ENCODE measurements at regions not wholly inside any gene's neighbourhood (a gene's known extent, or its start where the extent isn't known, plus 50 kb on each side); places are given as distances from the start of the nearest gene placed in this dataset.
A peak's percentile ranks its signal among the peaks of the same experiment; 100 is the strongest.

- DNase-seq = no peak
- Histone ChIP-seq H2AFZ (no peak overlapping the region), H3K79me2 (ENCODE audit: insufficient read depth) (no peaks in the 10 kb centered on the region), H3F3A (ENCODE audit: insufficient read depth) (no peaks in the 10 kb centered on the region), H3K27me3 (replicated peaks; ENCODE audit: insufficient read depth) (peaks cover 28% of the 10 kb centered on the region), H3K27ac (no peak overlapping the region), H3K9ac (no peak overlapping the region), H3K4me2 (ENCODE audit: unreplicated experiment) (no peak overlapping the region), H3K4me1 (ENCODE audit: insufficient read depth) (no peaks in the 10 kb centered on the region), H3K9me2 (ENCODE audit: insufficient read depth) (no peaks in the 10 kb centered on the region), H4K20me1 (ENCODE audit: insufficient read depth) (no peaks in the 10 kb centered on the region), H3K36me3 (ENCODE audit: low read depth) (no peaks in the 10 kb centered on the region), H3K4me3 (no peak overlapping the region), H3K9me3 (ENCODE audit: low read depth) (no peaks in the 10 kb centered on the region)
- peak; percentile 46 for TF ChIP-seq EZH2 (IDR thresholded peaks at IDR 0.05; ENCODE audit: insufficient read depth, poor library complexity, severe bottlenecking)
- TF ChIP-seq EZH2phosphoT487 (IDR thresholded peaks at IDR 0.05; ENCODE audit: insufficient read depth, low read depth) = no peak
- WGBS, 2 experiments (ENCODE audit: low coverage in 1 of 2, low lambda C conversion rate in 2 of 2, missing lambda C conversion rate in 2 of 2) = 14% methylated on average over 29 to 44 of the region's 45 CpGs
- in situ Hi-C loops (cut with MboI) = no loop called here
Measured at GRCh38 chr11:116500026-116500946, 272.5 kb downstream of the BUD13 start.

- 17 to 21% methylated on average over 17 of the region's 17 CpGs for WGBS, 2 experiments (ENCODE audit: low coverage in 1 of 2, low lambda C conversion rate in 2 of 2, missing lambda C conversion rate in 2 of 2)
- Histone ChIP-seq H3K9me2 (ENCODE audit: insufficient read depth) (no peaks in the 10 kb centered on the region), H3K27me3 (replicated peaks; ENCODE audit: insufficient read depth) (peaks cover 23% of the 10 kb centered on the region), H2AFZ (no peak overlapping the region), H3K9me3 (ENCODE audit: low read depth) (no peaks in the 10 kb centered on the region), H3K27ac (no peak overlapping the region), H3F3A (ENCODE audit: insufficient read depth) (no peaks in the 10 kb centered on the region), H3K4me2 (ENCODE audit: unreplicated experiment) (no peak overlapping the region), H3K4me3 (no peak overlapping the region), H3K36me3 (ENCODE audit: low read depth) (no peaks in the 10 kb centered on the region), H3K79me2 (ENCODE audit: insufficient read depth) (no peaks in the 10 kb centered on the region), H3K9ac (no peak overlapping the region), H3K4me1 (ENCODE audit: insufficient read depth) (no peaks in the 10 kb centered on the region), H4K20me1 (ENCODE audit: insufficient read depth) (no peaks in the 10 kb centered on the region)
- in situ Hi-C loops (cut with MboI) = no loop called here
- TF ChIP-seq EZH2 (IDR thresholded peaks at IDR 0.05; ENCODE audit: insufficient read depth, poor library complexity, severe bottlenecking) (no peak), EZH2phosphoT487 (IDR thresholded peaks at IDR 0.05; ENCODE audit: insufficient read depth, low read depth) (no peak)
- DNase-seq = peak; percentile 75
Measured at GRCh38 chr11:116499396-116500003, 273.3 kb downstream of the BUD13 start.

- TF ChIP-seq EZH2 (IDR thresholded peaks at IDR 0.05; ENCODE audit: insufficient read depth, poor library complexity, severe bottlenecking) (no peak), EZH2phosphoT487 (IDR thresholded peaks at IDR 0.05; ENCODE audit: insufficient read depth, low read depth) (no peak)
- Histone ChIP-seq H2AFZ (no peak overlapping the region), H3F3A (ENCODE audit: insufficient read depth) (no peaks in the 10 kb centered on the region), H3K4me3 (no peak overlapping the region), H3K36me3 (ENCODE audit: low read depth) (no peaks in the 10 kb centered on the region), H3K9me3 (ENCODE audit: low read depth) (no peaks in the 10 kb centered on the region), H3K4me2 (ENCODE audit: unreplicated experiment) (no peak overlapping the region), H3K9me2 (ENCODE audit: insufficient read depth) (no peaks in the 10 kb centered on the region), H3K27me3 (replicated peaks; ENCODE audit: insufficient read depth) (peaks cover 23% of the 10 kb centered on the region), H3K79me2 (ENCODE audit: insufficient read depth) (no peaks in the 10 kb centered on the region), H3K9ac (no peak overlapping the region), H3K4me1 (ENCODE audit: insufficient read depth) (no peaks in the 10 kb centered on the region), H3K27ac (no peak overlapping the region), H4K20me1 (ENCODE audit: insufficient read depth) (no peaks in the 10 kb centered on the region)
- in situ Hi-C loops (cut with MboI) = no loop called here
- WGBS, 2 experiments (ENCODE audit: low coverage in 1 of 2, low lambda C conversion rate in 2 of 2, missing lambda C conversion rate in 2 of 2) = 35 to 43% methylated on average over 6 of the region's 6 CpGs
- no peak for DNase-seq
Measured at GRCh38 chr11:116498161-116498560, 274.6 kb downstream of the BUD13 start.

GRCh38 chr11:116492600-116492999 lies 280.2 kb downstream of the BUD13 start:
- Histone ChIP-seq H4K20me1 (ENCODE audit: insufficient read depth) (no peaks in the 10 kb centered on the region), H3K36me3 (ENCODE audit: low read depth) (no peaks in the 10 kb centered on the region), H3K79me2 (ENCODE audit: insufficient read depth) (no peaks in the 10 kb centered on the region), H3K4me3 (no peak overlapping the region), H3F3A (ENCODE audit: insufficient read depth) (no peaks in the 10 kb centered on the region), H3K9ac (no peak overlapping the region), H3K9me2 (ENCODE audit: insufficient read depth) (no peaks in the 10 kb centered on the region), H2AFZ (no peak overlapping the region), H3K4me2 (ENCODE audit: unreplicated experiment) (no peak overlapping the region), H3K27ac (no peak overlapping the region), H3K4me1 (ENCODE audit: insufficient read depth) (no peaks in the 10 kb centered on the region), H3K9me3 (ENCODE audit: low read depth) (no peaks in the 10 kb centered on the region), H3K27me3 (replicated peaks; ENCODE audit: insufficient read depth) (no peaks in the 10 kb centered on the region; the same call in 1 of the 2 replicates)
- no peak for TF ChIP-seq EZH2phosphoT487 (IDR thresholded peaks at IDR 0.05; ENCODE audit: insufficient read depth, low read depth)
- no peak for TF ChIP-seq EZH2 (IDR thresholded peaks at IDR 0.05; ENCODE audit: insufficient read depth, poor library complexity, severe bottlenecking)
- DNase-seq = no peak
- in situ Hi-C loops (cut with MboI) = no loop called here
- 42 to 46% methylated on average over 3 of the region's 3 CpGs for WGBS, 2 experiments (ENCODE audit: low coverage in 1 of 2, low lambda C conversion rate in 2 of 2, missing lambda C conversion rate in 2 of 2)

Data from GM23248 (cell line).